HG02642 (cell line): ENCODE measurements at regions not wholly inside any gene's neighbourhood (a gene's known extent, or its start where the extent isn't known, plus 50 kb on each side); places are given as distances from the start of the nearest gene placed in this dataset.

Experiments used
- ATAC-seq: cut with Tn5 transposase; IDR thresholded peaks from one replicate; pipeline ENCODE4 v1.9.1; 2021; ENCODE audit warnings: mild to moderate bottlenecking; ENCODE audit not compliant: unreplicated experiment, poor library complexity

DNA sequence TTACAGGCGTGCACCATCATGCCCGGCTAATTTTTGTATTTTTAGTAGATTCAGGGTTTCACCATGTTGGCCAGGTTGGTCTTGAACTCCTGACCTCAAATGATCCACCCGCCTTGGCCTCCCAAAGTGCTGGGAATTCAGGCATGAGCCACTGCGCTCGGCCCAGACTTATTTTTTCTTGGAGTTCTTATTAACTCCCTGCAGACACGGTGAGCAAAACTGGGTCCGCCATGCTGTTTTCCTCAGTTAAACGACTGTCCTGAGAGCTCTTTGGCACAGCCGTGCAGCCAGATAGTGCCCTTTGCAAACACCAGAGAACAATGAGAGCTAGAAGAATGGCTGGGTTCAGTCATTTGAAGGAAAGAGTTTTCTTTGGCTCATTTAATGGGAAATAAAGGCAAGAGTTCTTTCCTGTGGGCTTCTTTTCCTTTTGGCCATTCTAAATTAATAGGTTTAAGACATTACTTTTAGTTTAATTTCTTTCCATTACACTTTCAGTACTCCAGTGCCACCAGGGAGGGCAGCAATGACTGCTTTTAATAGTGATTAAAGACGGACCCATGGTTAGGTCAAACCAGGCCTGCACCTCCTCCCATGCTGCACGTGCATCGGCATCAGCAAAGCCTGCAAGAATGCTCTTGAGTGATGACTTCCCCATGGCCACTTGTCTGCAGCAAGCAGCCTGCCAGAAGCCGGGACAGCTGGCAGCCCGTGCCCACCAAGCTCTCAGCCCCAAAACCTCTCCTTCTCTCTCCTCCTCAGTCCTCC is 60.7 kb downstream of the VCPKMT start:
- no peak for ATAC-seq

DNA sequence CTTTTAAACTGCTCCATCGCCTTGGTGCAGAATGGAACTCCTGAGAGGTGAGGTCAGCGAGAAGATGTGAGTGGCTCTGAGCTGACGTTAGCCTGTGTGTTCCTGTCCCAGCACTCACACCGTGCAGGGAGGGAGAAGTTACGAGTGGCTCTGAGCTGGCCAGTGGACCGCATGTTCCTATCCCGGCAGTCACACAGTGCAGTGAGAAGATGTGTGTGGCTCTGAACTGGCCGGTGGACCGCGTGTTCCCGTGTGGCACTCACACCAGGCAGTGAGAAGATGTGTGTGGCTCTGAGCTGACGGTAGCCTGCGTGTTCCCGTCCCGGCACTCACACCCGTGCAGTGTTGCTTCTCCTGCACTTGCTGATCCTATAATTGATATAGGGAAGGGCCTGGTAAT is 59.9 kb downstream of the VCPKMT start:
- no peak for ATAC-seq

DNA sequence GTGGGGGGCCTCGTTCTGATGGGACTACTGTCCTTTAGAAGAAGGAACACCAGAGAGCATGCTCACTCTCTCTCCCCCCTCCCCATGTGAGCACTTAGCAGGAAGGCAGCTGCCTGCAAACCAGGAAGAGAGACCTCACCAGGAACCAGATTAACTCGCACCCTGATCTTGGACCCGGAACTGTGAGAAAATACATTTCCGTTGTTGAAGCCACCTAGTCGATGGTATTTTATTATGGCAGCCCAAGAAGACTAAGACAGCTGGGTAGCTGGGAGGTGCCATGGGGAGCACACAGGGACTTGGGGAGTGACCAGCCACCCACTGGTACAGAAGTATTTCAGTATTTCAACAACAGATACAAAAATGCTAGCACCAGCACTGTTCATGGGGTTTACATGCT is 59.0 kb downstream of the VCPKMT start:
- ATAC-seq, result no peak

DNA sequence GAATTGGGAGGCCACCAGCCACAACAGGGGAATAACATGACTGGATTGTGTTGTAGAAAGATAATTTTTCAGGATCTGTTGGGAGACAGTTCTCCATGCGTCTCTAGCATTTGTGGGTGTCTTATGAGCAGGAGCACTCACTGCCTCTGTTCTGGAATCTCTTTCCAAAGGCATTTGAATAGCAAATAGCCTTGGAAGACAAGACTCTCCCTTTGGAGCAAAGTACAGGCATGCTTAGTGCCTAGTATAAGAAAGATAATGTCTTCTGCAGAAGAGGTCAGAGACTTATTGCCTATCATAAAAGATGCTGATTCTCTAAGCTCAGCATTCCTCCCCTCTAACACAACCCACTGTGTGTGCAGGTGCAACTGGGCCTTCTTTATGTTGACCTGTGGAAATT is 58.3 kb downstream of the VCPKMT start:
- ATAC-seq, result no peak
